HG03521 (cell line): ENCODE measurements at regions not wholly inside any gene's neighbourhood (a gene's known extent, or its start where the extent isn't known, plus 50 kb on each side); places are given as distances from the start of the nearest gene placed in this dataset.

Experiments
- ATAC-seq: cut with Tn5 transposase; IDR thresholded peaks from one replicate; pipeline ENCODE4 v1.9.1; 2021; ENCODE audit warnings: mild to moderate bottlenecking, moderate library complexity; ENCODE audit not compliant: unreplicated experiment

- no peak for ATAC-seq
These were observed 313.7 kb downstream of the SEC14L1 start for GRCh38 chr17:77454242-77455095.

GRCh38 chr17:77455111-77455890 lies 314.5 kb downstream of the SEC14L1 start:
- ATAC-seq: no peak

- no peak for ATAC-seq
These were observed 315.1 kb downstream of the SEC14L1 start for GRCh38 chr17:77455891-77456260.

GRCh38 chr17:77456271-77456950 lies 315.6 kb downstream of the SEC14L1 start:
- ATAC-seq: no peak

- no peak for ATAC-seq
These were observed 316.3 kb downstream of the SEC14L1 start for GRCh38 chr17:77456951-77457548.

GRCh38 chr17:77457572-77458201 lies 316.9 kb downstream of the SEC14L1 start:
- no peak for ATAC-seq

- ATAC-seq: no peak
These were observed 317.6 kb downstream of the SEC14L1 start for GRCh38 chr17:77458202-77459017.

DNA sequence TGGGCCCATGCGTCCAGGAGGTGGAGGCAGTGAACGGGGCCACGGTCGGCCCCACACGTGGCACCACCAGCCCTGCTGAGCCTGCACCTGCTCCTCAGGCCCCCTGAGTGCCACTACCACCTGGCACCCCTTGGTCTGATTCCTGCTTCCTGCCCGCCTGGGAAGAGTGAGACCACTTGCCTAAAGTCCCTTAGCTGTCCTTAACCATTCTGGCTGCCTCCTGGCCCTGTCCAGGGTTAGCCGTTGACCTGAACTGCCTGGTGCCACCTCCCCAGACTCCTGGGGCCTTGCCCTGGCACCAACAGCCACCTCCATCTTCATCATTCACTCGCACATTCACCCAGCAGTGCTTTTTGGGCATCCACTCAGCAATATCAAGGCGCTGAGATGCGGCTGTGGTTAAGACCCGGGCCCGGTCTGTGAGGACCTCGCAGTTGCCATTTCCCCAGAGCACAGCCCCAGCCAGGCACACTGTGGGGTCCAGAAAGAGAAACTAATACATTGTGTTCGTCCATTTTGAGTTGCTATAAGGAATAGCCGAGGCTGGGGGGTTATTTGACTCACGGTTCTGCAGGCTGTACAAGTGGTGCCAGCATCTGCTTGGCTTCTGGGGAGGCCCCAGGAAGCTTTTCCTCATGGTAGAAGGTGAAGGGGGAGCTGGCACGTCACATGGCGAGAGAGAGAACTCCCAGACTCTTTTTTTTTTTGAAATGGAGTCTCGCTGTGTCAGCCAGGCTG lies 318.4 kb downstream of the SEC14L1 start:
- ATAC-seq: no peak

- ATAC-seq: no peak
These were observed 319.8 kb downstream of the SEC14L1 start for GRCh38 chr17:77460514-77461046.

GRCh38 chr17:77461277-77462057 lies 320.7 kb downstream of the SEC14L1 start:
- ATAC-seq: no peak

- no peak for ATAC-seq
These were observed 321.3 kb downstream of the SEC14L1 start for GRCh38 chr17:77462090-77462489.

GRCh38 chr17:77462553-77463497 lies 322.1 kb downstream of the SEC14L1 start:
- no peak for ATAC-seq

- no peak for ATAC-seq
These were observed 324.2 kb downstream of the SEC14L1 start for GRCh38 chr17:77464988-77465357.

GRCh38 chr17:77465358-77466041 lies 324.7 kb downstream of the SEC14L1 start:
- ATAC-seq: peak; percentile 56

DNA sequence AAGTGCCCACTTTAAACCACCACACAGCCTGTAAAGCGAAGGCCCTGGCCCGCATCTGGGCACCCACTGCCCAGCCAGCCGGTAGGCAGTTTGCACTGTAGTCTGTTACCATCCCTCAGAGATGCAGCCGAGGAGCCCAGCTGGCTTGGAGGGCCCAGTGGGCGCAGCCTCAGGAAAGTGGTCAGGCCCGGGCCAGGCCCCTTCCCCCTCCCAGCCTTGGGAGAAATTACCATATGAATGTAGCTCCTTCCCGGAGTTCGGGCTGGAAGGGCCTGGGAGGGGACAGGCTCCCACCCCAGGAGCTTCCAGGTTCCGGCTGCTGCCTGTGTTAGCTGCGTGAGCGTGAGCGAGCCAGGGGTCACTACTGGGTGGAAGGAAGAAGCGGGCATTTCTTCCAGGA lies 325.4 kb downstream of the SEC14L1 start:
- ATAC-seq: no peak

DNA sequence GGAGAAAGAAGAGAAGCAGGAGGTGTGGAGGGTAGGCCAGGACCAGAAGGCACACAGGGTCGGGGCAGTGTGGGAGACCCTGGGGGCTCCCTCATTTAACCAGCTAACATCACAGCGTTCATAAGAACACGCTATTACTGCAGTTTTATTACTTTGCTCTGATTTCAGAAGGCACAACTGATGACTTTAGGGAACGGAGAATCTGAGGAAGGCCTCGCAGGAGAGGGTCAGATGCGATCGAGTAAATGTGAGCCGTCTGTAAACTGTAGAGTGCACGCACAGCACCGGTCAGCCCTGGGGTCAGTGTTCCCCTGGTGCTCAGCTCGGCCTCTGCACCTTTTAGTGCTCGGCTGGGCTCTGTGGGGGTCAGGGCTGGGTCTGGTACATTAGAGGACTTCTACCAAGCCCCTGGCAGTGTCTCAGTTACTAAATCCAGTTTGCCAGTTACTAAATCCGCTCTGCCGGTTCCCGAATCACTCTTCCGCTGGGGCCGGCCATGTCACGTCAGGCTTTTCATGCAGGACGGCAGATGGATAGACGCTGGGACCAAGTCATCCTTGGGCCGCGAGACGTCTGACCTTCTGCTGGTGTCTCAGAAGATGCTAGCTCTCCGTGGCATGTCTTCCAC lies 325.9 kb downstream of the SEC14L1 start:
- ATAC-seq: no peak
